HEK293 (cell line): ENCODE measurements at regions not wholly inside any gene's neighbourhood (a gene's known extent, or its start where the extent isn't known, plus 50 kb on each side); places are given as distances from the start of the nearest gene placed in this dataset.

Experiments
- CTCF ChIA-PET: fragments of 350-600 bp; formaldehyde crosslinking; extraction: SDS; loops from one replicate; lab custom pipeline; 2021; ENCODE audit warnings: antibody characterized with exemption; lab: Yijun Ruan, JAX
- POLR2A ChIA-PET: fragments of 300-600 bp; formaldehyde crosslinking; extraction: SDS; loops from one replicate; lab custom pipeline; 2020; ENCODE audit warnings: antibody characterized with exemption, inconsistent platforms; lab: Yijun Ruan, JAX
- H3K27ac ChIP-seq: fragments of 200-500 bp; sonication (Bioruptor generic); 2 replicates; pipeline ENCODE4 v1.5.1; 2014; ENCODE audit warnings: low read depth, low read length, control low read depth, inconsistent platforms; ENCODE audit errors: extremely low read depth
- H3K36me3 ChIP-seq, 2 experiments: fragments of 200-500 bp in 1 of 2; sonication (Bioruptor generic) in 1 of 2; 1 replicate in 1 of 2; 2 replicates in 1 of 2; pipeline ENCODE4 v1.5.1; 2014 to 2017; ENCODE audit warnings: inconsistent platforms in 2 of 2, low read length in 2 of 2; ENCODE audit not compliant: control insufficient read depth in 2 of 2, insufficient read depth in 1 of 2
- H3K4me1 ChIP-seq: fragments of 200-500 bp; sonication (Bioruptor generic); 2 replicates; pipeline ENCODE4 v1.5.1; 2014; ENCODE audit warnings: mild to moderate bottlenecking, low read length, inconsistent platforms; ENCODE audit not compliant: control insufficient read depth, insufficient read depth
- H3K4me3 ChIP-seq: 2 replicates; pipeline ENCODE4 v1.5.1; 2011; ENCODE audit warnings: low read depth, mild to moderate bottlenecking, control low read depth, low read length, moderate library complexity
- H3K9me3 ChIP-seq: fragments of 200-500 bp; sonication (Bioruptor generic); 2 replicates; pipeline ENCODE4 v1.5.1; 2014; ENCODE audit warnings: low read depth, low read length, inconsistent platforms; ENCODE audit not compliant: control insufficient read depth, insufficient read depth
- BCL11A ChIP-seq: fragments of 450-650 bp; formaldehyde crosslinking; IDR thresholded peaks from 2 replicates; pipeline ENCODE4 v1.5.1; 2016; ENCODE audit warnings: low read depth, missing biosample characterization, missing genetic modification characterization
- FEZF1 ChIP-seq: fragments of 450-650 bp; formaldehyde crosslinking; IDR thresholded peaks from 2 replicates; pipeline ENCODE4 v1.5.1; 2016; ENCODE audit warnings: missing biosample characterization, missing genetic modification characterization
- GLI4 ChIP-seq: fragments of 450-650 bp; formaldehyde crosslinking; IDR thresholded peaks from 2 replicates; pipeline ENCODE4 v1.5.1; 2016; ENCODE audit warnings: missing biosample characterization, missing genetic modification characterization
- GLIS1 ChIP-seq: fragments of 450-650 bp; formaldehyde crosslinking; IDR thresholded peaks from 2 replicates; pipeline ENCODE4 v1.5.1; 2016; ENCODE audit warnings: missing biosample characterization, missing genetic modification characterization
- KLF16 ChIP-seq: fragments of 450-650 bp; formaldehyde crosslinking; IDR thresholded peaks from 2 replicates; pipeline ENCODE4 v1.5.1; 2017; ENCODE audit warnings: missing biosample characterization, missing genetic modification characterization
- KLF7 ChIP-seq: fragments of 450-650 bp; formaldehyde crosslinking; IDR thresholded peaks from 2 replicates; pipeline ENCODE4 v1.5.1; 2016; ENCODE audit warnings: missing biosample characterization, missing genetic modification characterization, borderline replicate concordance
- PRDM1 ChIP-seq: fragments of 450-650 bp; formaldehyde crosslinking; IDR thresholded peaks from 2 replicates; pipeline ENCODE4; 2016; ENCODE audit warnings: missing biosample characterization, missing genetic modification characterization
- ZBTB1 ChIP-seq: fragments of 450-650 bp; formaldehyde crosslinking; IDR thresholded peaks from 2 replicates; pipeline ENCODE4 v1.5.1; 2016; ENCODE audit warnings: missing biosample characterization, missing genetic modification characterization
- ZBTB8A ChIP-seq: fragments of 450-650 bp; formaldehyde crosslinking; IDR thresholded peaks from 2 replicates; pipeline ENCODE4 v1.5.1; 2016; ENCODE audit warnings: missing biosample characterization, missing genetic modification characterization
- ZNF132 ChIP-seq: fragments of 450-650 bp; formaldehyde crosslinking; IDR thresholded peaks from 2 replicates; pipeline ENCODE4 v1.5.1; 2017; ENCODE audit warnings: missing biosample characterization, missing genetic modification characterization, borderline replicate concordance
- ZNF157 ChIP-seq: fragments of 450-650 bp; formaldehyde crosslinking; IDR thresholded peaks from 2 replicates; pipeline ENCODE4 v1.5.1; 2016; ENCODE audit warnings: missing biosample characterization, missing genetic modification characterization
- ZNF16 ChIP-seq: fragments of 450-650 bp; formaldehyde crosslinking; IDR thresholded peaks from 2 replicates; pipeline ENCODE4 v1.5.1; 2016; ENCODE audit warnings: low read depth, missing biosample characterization, missing genetic modification characterization
- ZNF169 ChIP-seq: fragments of 450-650 bp; formaldehyde crosslinking; IDR thresholded peaks from 2 replicates; pipeline ENCODE4 v1.5.1; 2016; ENCODE audit warnings: missing biosample characterization, missing genetic modification characterization
- ZNF202 ChIP-seq: fragments of 450-650 bp; formaldehyde crosslinking; IDR thresholded peaks from 2 replicates; pipeline ENCODE4 v1.5.1; 2016; ENCODE audit warnings: missing biosample characterization, missing genetic modification characterization, borderline replicate concordance
- ZNF23 ChIP-seq: fragments of 450-650 bp; formaldehyde crosslinking; IDR thresholded peaks from 2 replicates; pipeline ENCODE4 v1.5.1; 2016; ENCODE audit warnings: missing biosample characterization, missing genetic modification characterization, borderline replicate concordance
- ZNF248 ChIP-seq: fragments of 450-650 bp; formaldehyde crosslinking; IDR thresholded peaks from 2 replicates; pipeline ENCODE4 v1.5.1; 2017; ENCODE audit warnings: missing biosample characterization, missing genetic modification characterization
- ZNF292 ChIP-seq: fragments of 450-650 bp; formaldehyde crosslinking; IDR thresholded peaks from 2 replicates; pipeline ENCODE4 v1.5.1; 2016; ENCODE audit warnings: low read depth, missing biosample characterization, missing genetic modification characterization, borderline replicate concordance
- ZNF423 ChIP-seq: fragments of 450-650 bp; formaldehyde crosslinking; IDR thresholded peaks from 2 replicates; pipeline ENCODE4 v1.5.1; 2016; ENCODE audit warnings: missing biosample characterization, missing genetic modification characterization
- ZNF624 ChIP-seq: fragments of 450-650 bp; formaldehyde crosslinking; IDR thresholded peaks from 2 replicates; pipeline ENCODE4 v1.5.1; 2017; ENCODE audit warnings: missing biosample characterization, missing genetic modification characterization
- ZNF629 ChIP-seq: fragments of 450-650 bp; formaldehyde crosslinking; IDR thresholded peaks from 2 replicates; pipeline ENCODE4 v1.5.1; 2017; ENCODE audit warnings: missing biosample characterization, missing genetic modification characterization
- ZNF654 ChIP-seq: fragments of 450-650 bp; formaldehyde crosslinking; IDR thresholded peaks from 2 replicates; pipeline ENCODE4 v1.5.1; 2016; ENCODE audit warnings: low read depth, missing biosample characterization, missing genetic modification characterization
- ZNF660 ChIP-seq: fragments of 450-650 bp; IDR thresholded peaks from 2 replicates; pipeline ENCODE4 v1.5.1; 2018; ENCODE audit warnings: missing biosample characterization, mild to moderate bottlenecking, missing genetic modification characterization
- ZNF777 ChIP-seq: fragments of 450-650 bp; formaldehyde crosslinking; IDR thresholded peaks from 2 replicates; pipeline ENCODE4 v1.5.1; 2017; ENCODE audit warnings: missing biosample characterization, missing genetic modification characterization, borderline replicate concordance
- TF ChIP-seq, protein P1 (sequence below): fragments of 450-650 bp; formaldehyde crosslinking; IDR thresholded peaks from 2 replicates; pipeline ENCODE4 v1.5.1; 2016; ENCODE audit warnings: missing biosample characterization, missing genetic modification characterization, low read depth
- TF ChIP-seq, protein P2 (sequence below): fragments of 450-650 bp; formaldehyde crosslinking; IDR thresholded peaks from 2 replicates; pipeline ENCODE4 v1.5.1; 2016; ENCODE audit warnings: missing biosample characterization, missing genetic modification characterization
- TF ChIP-seq, protein P3 (sequence below): fragments of 450-650 bp; formaldehyde crosslinking; IDR thresholded peaks from 2 replicates; pipeline ENCODE4 v1.5.1; 2017; ENCODE audit warnings: missing biosample characterization, missing genetic modification characterization
- TF ChIP-seq, protein P4 (sequence below): fragments of 450-650 bp; formaldehyde crosslinking; IDR thresholded peaks from 2 replicates; pipeline ENCODE4 v1.5.1; 2016; ENCODE audit warnings: missing biosample characterization, missing genetic modification characterization

DNA sequence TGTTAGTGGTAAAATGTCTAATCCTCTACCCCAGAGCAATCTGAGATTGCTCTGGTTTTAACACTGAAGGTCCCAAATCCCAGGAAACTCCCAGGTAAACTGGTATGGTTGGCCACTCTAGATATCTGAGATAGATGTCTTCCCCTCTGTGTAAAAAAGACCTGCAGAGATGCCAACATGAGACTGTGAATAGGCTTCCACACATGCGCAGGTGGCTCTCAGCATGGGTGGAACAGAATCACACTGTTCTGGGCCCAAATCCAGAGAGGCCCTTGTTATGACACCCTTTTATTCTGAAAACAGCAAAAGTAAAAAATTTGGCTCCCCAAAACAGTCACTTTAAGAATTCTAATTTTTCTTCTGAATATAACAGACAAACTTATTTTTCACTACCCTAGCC, 88.7 kb upstream of the BMP5 start:
- no peak for TF ChIP-seq ZNF292
- TF ChIP-seq ZNF248 (tag by site-specific recombination), result no peak
- no peak for TF ChIP-seq GLI4 (tag by site-specific recombination)
- no peak for TF ChIP-seq ZBTB8A (tag by site-specific recombination)
- TF ChIP-seq KLF7 (tag by site-specific recombination), result no peak
- Histone ChIP-seq H3K4me3 (no peak overlapping the region), H3K27ac (no peak overlapping the region), H3K9me3 (no peaks in the 10 kb centered on the region), H3K36me3 (no peaks in the 10 kb centered on the region; a peak in 1 of 3 replicates), H3K4me1 (no peaks in the 10 kb centered on the region)
- ChIA-PET CTCF (interaction anchor here (0.6 to 2.9 kb wide), 12 partner anchors 9 to 1226 kb away, joined by 3 to 18 read pairs (median 4); no protein-coding TSS in a partner anchor), POLR2A (no interaction called here)

DNA sequence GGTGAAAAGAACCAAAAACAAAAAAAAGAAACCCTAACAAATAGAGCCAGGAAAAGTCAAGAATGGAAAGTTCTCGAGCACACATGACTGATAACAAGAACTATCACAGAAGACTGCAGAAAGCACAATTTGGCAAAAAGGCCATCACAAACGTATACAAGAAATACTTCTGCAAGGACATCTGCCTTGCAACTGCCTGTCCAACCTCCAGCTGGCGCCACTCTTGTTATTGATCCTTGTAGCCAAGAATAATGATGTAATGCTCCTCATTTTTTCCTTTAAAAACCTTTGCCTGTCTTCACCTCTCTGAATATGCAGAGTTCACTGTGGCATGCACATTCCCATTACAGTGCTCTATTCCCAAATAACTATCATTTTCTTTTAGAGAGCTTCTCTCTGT, 87.9 kb upstream of the BMP5 start:
- no peaks in the 10 kb centered on the region for H3K4me1 ChIP-seq
- H3K27ac ChIP-seq, result no peak overlapping the region
- TF ChIP-seq ZNF654, result 0 out of 2 replicates have a peak, but pooled peaks have one; percentile 14
- TF ChIP-seq KLF16, result no peak
- peak; percentile 71 for TF ChIP-seq FEZF1 (tag by site-specific recombination)
- TF ChIP-seq ZNF202 (tag by site-specific recombination), result no peak
- TF ChIP-seq ZNF629, result no peak
- 0 out of 2 replicates have a peak, but pooled peaks have one; percentile 6 for TF ChIP-seq PRDM1 (tag by site-specific recombination)
- no peak for TF ChIP-seq ZNF157 (tag by site-specific recombination)
- TF ChIP-seq, protein P1, sequence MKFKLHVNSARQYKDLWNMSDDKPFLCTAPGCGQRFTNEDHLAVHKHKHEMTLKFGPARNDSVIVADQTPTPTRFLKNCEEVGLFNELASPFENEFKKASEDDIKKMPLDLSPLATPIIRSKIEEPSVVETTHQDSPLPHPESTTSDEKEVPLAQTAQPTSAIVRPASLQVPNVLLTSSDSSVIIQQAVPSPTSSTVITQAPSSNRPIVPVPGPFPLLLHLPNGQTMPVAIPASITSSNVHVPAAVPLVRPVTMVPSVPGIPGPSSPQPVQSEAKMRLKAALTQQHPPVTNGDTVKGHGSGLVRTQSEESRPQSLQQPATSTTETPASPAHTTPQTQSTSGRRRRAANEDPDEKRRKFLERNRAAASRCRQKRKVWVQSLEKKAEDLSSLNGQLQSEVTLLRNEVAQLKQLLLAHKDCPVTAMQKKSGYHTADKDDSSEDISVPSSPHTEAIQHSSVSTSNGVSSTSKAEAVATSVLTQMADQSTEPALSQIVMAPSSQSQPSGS (tag by site-specific recombination), result peak; percentile 77
- ChIA-PET CTCF (interaction anchor here (0.6 to 2.9 kb wide), 13 partner anchors 8 to 686 kb away, joined by 3 to 18 read pairs (median 4); no protein-coding TSS in a partner anchor), POLR2A (no interaction called here)
- H3K9me3 ChIP-seq, result no peaks in the 10 kb centered on the region
- H3K4me3 ChIP-seq, result no peak overlapping the region
- no peaks in the 10 kb centered on the region; a peak in 1 of 3 replicates for H3K36me3 ChIP-seq

DNA sequence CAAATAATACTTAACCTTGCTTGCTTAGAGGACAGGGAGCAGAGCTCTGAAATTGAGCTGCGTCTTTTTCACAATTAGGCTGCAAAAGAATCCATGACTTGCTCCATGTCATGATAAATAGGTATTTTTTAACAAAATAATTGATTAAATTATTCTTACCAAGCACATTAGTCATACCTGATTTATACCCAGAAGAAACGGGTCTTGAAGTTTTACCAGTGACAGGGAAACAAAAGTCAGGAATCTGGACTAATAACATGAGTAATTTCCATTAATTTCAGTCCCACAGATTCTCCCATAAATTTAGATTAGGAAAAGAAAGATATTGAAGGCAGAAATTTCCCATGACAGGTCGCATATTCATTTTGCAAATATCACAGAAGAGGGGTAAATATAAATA, 85.0 kb upstream of the BMP5 start:
- no peaks in the 10 kb centered on the region; a peak in 1 of 3 replicates for H3K36me3 ChIP-seq
- POLR2A ChIA-PET, result no interaction called here
- CTCF ChIA-PET, result no interaction called here
- H3K27ac ChIP-seq, result no peak overlapping the region
- H3K4me3 ChIP-seq, result no peak overlapping the region
- H3K9me3 ChIP-seq, result no peaks in the 10 kb centered on the region
- no peaks in the 10 kb centered on the region; the same call in 1 of the 2 replicates for H3K4me1 ChIP-seq
- TF ChIP-seq ZNF23 (tag by site-specific recombination) (no peak), ZNF660 (tag by site-specific recombination) (no peak), ZNF16 (no peak), ZNF624 (tag by site-specific recombination) (no peak), ZNF423 (no peak), GLIS1 (no peak), ZBTB1 (no peak), ZNF132 (no peak), ZNF777 (no peak), BCL11A (tag by site-specific recombination) (no peak), ZBTB8A (tag by site-specific recombination) (no peak), ZNF169 (tag by site-specific recombination) (no peak)
- TF ChIP-seq, protein P2, sequence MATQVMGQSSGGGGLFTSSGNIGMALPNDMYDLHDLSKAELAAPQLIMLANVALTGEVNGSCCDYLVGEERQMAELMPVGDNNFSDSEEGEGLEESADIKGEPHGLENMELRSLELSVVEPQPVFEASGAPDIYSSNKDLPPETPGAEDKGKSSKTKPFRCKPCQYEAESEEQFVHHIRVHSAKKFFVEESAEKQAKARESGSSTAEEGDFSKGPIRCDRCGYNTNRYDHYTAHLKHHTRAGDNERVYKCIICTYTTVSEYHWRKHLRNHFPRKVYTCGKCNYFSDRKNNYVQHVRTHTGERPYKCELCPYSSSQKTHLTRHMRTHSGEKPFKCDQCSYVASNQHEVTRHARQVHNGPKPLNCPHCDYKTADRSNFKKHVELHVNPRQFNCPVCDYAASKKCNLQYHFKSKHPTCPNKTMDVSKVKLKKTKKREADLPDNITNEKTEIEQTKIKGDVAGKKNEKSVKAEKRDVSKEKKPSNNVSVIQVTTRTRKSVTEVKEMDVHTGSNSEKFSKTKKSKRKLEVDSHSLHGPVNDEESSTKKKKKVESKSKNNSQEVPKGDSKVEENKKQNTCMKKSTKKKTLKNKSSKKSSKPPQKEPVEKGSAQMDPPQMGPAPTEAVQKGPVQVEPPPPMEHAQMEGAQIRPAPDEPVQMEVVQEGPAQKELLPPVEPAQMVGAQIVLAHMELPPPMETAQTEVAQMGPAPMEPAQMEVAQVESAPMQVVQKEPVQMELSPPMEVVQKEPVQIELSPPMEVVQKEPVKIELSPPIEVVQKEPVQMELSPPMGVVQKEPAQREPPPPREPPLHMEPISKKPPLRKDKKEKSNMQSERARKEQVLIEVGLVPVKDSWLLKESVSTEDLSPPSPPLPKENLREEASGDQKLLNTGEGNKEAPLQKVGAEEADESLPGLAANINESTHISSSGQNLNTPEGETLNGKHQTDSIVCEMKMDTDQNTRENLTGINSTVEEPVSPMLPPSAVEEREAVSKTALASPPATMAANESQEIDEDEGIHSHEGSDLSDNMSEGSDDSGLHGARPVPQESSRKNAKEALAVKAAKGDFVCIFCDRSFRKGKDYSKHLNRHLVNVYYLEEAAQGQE, result no peak
- TF ChIP-seq, protein P3, sequence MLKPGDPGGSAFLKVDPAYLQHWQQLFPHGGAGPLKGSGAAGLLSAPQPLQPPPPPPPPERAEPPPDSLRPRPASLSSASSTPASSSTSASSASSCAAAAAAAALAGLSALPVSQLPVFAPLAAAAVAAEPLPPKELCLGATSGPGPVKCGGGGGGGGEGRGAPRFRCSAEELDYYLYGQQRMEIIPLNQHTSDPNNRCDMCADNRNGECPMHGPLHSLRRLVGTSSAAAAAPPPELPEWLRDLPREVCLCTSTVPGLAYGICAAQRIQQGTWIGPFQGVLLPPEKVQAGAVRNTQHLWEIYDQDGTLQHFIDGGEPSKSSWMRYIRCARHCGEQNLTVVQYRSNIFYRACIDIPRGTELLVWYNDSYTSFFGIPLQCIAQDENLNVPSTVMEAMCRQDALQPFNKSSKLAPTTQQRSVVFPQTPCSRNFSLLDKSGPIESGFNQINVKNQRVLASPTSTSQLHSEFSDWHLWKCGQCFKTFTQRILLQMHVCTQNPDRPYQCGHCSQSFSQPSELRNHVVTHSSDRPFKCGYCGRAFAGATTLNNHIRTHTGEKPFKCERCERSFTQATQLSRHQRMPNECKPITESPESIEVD (tag by site-specific recombination), result no peak
- TF ChIP-seq, protein P4, sequence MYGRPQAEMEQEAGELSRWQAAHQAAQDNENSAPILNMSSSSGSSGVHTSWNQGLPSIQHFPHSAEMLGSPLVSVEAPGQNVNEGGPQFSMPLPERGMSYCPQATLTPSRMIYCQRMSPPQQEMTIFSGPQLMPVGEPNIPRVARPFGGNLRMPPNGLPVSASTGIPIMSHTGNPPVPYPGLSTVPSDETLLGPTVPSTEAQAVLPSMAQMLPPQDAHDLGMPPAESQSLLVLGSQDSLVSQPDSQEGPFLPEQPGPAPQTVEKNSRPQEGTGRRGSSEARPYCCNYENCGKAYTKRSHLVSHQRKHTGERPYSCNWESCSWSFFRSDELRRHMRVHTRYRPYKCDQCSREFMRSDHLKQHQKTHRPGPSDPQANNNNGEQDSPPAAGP, result no peak
